Naive thymus-derived CD4-positive, alpha-beta T cell (primary cell): ENCODE measurements at regions not wholly inside any gene's neighbourhood (a gene's known extent, or its start where the extent isn't known, plus 50 kb on each side); places are given as distances from the start of the nearest gene placed in this dataset.

Experiments
- ATAC-seq: fragments of 150-1000 bp; cut with Tn5 transposase; 2 replicates; pipeline ENCODE4 v1.10.0; 2021; ENCODE audit warnings: mild to moderate bottlenecking, moderate library complexity
- CTCF ChIA-PET: fragments of 350-600 bp; sonication (Branson Sonifier 250); formaldehyde crosslinking; loops from one replicate; lab custom pipeline; 2021; ENCODE audit warnings: antibody characterized with exemption; lab: Charles Lee
- POLR2A ChIA-PET: fragments of 350-600 bp; sonication (Branson Sonifier 250); formaldehyde crosslinking; loops from one replicate; lab custom pipeline; 2021; ENCODE audit warnings: antibody characterized with exemption, inconsistent platforms; lab: Charles Lee
- DNase-seq, 9 donors: peaks; one replicate each; pipeline versions ENCODE4 v3.0.0 to v3.0.0-alpha.2; 2020 to 2022; ENCODE audit warnings: mixed read lengths in 1 of 9
- H3K27ac ChIP-seq: one replicate; pipeline ENCODE4 v1.7.0; 2013; ENCODE audit warnings: mild to moderate bottlenecking, low read depth, low read length, moderate library complexity
- H3K27me3 ChIP-seq, 2 donors: one replicate each; pipeline ENCODE4 v1.7.0; 2013; ENCODE audit warnings: low read length in 2 of 2, mild to moderate bottlenecking in 2 of 2, moderate library complexity in 2 of 2; ENCODE audit not compliant: control insufficient read depth in 2 of 2, insufficient read depth in 2 of 2
- H3K36me3 ChIP-seq, 3 experiments: 1 replicate in 2 of 3; 2 replicates in 1 of 3; pipeline ENCODE4 v1.7.0; 2013; ENCODE audit warnings: low read length in 3 of 3, mild to moderate bottlenecking in 3 of 3, moderate library complexity in 1 of 3; ENCODE audit not compliant: insufficient read depth in 3 of 3, control insufficient read depth in 2 of 3
- H3K4me1 ChIP-seq, 2 donors: one replicate each; pipeline ENCODE4 v1.7.0; 2013; ENCODE audit warnings: low read length in 2 of 2, mild to moderate bottlenecking in 2 of 2, moderate library complexity in 1 of 2; ENCODE audit not compliant: control insufficient read depth in 2 of 2, insufficient read depth in 2 of 2
- H3K4me3 ChIP-seq: 2 replicates; pipeline ENCODE4 v1.7.0; 2013; ENCODE audit warnings: mild to moderate bottlenecking, low read length
- H3K9me3 ChIP-seq, 3 experiments: 1 replicate in 2 of 3; 2 replicates in 1 of 3; pipeline ENCODE4 v1.7.0; 2013; ENCODE audit warnings: low read length in 3 of 3; ENCODE audit not compliant: control insufficient read depth in 2 of 3
- H3K27ac Mint-ChIP-seq, 9 donors: one replicate each; pipeline ENCODE4 v1.8.0; 2020 to 2022; ENCODE audit warnings: mixed read lengths in 9 of 9, mild to moderate bottlenecking in 8 of 9, moderate library complexity in 5 of 9, inconsistent platforms in 2 of 9
- H3K27me3 Mint-ChIP-seq, 5 donors: one replicate each; pipeline ENCODE4 v1.8.0; 2021 to 2022; ENCODE audit warnings: mixed read lengths in 5 of 5, mild to moderate bottlenecking in 1 of 5
- H3K36me3 Mint-ChIP-seq, 5 donors: one replicate each; pipeline ENCODE4 v1.8.0; 2020 to 2022; ENCODE audit warnings: mixed read lengths in 5 of 5, mild to moderate bottlenecking in 3 of 5, inconsistent platforms in 1 of 5
- H3K4me1 Mint-ChIP-seq, 7 donors: one replicate each; pipeline ENCODE4 v1.8.0; 2020 to 2022; ENCODE audit warnings: mixed read lengths in 7 of 7, mild to moderate bottlenecking in 3 of 7, inconsistent platforms in 1 of 7
- H3K4me3 Mint-ChIP-seq, 10 donors: one replicate each; pipeline ENCODE4 v1.8.0; 2020 to 2022; ENCODE audit warnings: mild to moderate bottlenecking in 10 of 10, mixed read lengths in 10 of 10, moderate library complexity in 6 of 10, inconsistent platforms in 2 of 10
- H3K9me3 Mint-ChIP-seq, 11 donors: one replicate each; pipeline ENCODE4 v1.8.0; 2020 to 2022; ENCODE audit warnings: mixed read lengths in 11 of 11, mild to moderate bottlenecking in 4 of 11, inconsistent platforms in 1 of 11, moderate library complexity in 1 of 11
- intact Hi-C, 2 donors: fragments of 100-400 bp; cut with micrococcal nuclease; formaldehyde crosslinking; loops; one replicate each; pipeline ENCODE4 v1.15.1; 2023

DNA sequence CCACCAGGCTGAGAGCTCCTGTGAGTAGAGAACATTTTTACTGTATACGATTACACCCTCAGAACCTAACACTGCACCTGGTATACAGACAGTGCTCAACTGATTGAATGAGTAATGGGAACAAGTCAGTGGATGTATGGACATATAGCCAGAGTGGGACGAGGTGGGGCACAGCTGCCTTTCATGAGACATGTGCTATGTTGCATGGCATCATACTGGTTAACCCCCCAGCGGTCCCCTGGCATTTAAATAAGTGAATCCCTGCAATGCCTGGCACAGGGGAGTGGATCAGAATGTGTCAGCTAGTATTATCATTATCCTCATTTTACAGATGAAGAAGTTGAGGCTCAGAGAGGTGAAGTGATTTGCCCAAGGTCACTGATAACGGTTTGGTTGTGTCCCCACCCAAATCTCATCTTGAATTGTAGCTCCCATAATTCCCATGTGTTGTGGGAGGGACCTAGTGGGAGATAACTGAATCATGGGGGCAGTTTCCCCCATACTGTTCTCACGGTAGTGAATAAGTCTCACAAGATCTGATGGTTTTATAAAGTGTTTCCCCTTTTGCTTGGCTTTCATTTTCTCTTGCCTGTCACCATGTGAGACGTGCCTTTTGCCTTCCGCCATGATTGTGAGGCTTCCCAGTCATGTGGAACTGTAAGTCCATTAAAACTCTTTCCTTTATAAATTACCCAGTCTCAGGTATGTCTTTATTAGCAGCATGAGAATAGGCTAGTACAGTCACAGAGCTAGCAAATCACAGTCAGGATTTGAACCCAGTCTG lies 56.0 kb upstream of the ATP2B2 start:
- H3K27me3 ChIP-seq, result no peaks in the 10 kb centered on the region
- peaks cover 0 to 10% (median 3%) of the 10 kb centered on the region in 11 donors for H3K9me3 Mint-ChIP-seq
- intact Hi-C loops, result no loop called here
- no peaks in the 10 kb centered on the region for H3K9me3 ChIP-seq
- no peaks in the 10 kb centered on the region for H3K4me1 ChIP-seq
- H3K4me3 Mint-ChIP-seq, result no peak overlapping the region
- DNase-seq (no peak), ATAC-seq (no peak)
- peaks cover 0 to 5% (median 0%) of the 10 kb centered on the region in 7 donors for H3K4me1 Mint-ChIP-seq
- peaks cover 0 to 3% (median 0%) of the 10 kb centered on the region in 5 donors for H3K36me3 Mint-ChIP-seq
- no peak overlapping the region for H3K27ac Mint-ChIP-seq
- CTCF ChIA-PET, result no interaction called here
- POLR2A ChIA-PET, result no interaction called here
- H3K27ac ChIP-seq, result no peak overlapping the region
- peaks cover 13 to 40% (median 38%) of the 10 kb centered on the region in 5 donors for H3K27me3 Mint-ChIP-seq
- H3K36me3 ChIP-seq, result no peaks in the 10 kb centered on the region
- H3K4me3 ChIP-seq, result no peak overlapping the region

DNA sequence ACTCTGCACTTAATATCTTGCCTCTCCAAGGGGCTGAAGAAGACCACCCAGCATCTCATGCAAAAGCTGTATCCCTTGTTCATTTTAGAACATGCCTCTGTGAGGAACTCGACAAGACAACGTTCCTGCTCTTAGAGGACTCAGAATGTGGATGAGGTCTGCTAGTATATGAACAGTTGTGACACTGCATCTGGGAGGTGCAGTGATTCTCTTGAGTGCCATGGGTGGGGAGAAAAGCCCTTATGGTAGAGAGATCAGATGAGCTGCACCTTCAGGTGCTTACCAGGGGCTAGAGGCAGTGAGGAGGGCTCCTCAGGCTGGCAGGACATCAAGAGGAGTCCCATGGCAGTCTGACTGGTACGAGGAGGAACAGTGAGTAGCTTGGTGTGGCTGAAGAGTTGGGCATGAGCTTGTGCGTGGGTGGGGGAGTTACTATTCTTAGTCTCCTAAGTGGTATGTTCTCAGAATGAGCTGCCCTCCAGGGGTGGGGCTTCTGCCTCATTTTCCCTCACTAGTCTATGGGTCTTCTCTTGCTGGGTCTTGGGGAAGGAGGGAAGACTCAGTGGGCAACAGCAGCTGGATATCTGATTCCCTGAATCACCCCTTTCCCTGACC lies 56.7 kb upstream of the ATP2B2 start:
- H3K27ac ChIP-seq, result no peak overlapping the region
- ChIA-PET CTCF (no interaction called here), POLR2A (no interaction called here)
- no peaks in the 10 kb centered on the region for H3K4me1 ChIP-seq
- peaks cover 13 to 41% (median 38%) of the 10 kb centered on the region in 5 donors for H3K27me3 Mint-ChIP-seq
- no peaks in the 10 kb centered on the region for H3K27me3 ChIP-seq
- H3K36me3 Mint-ChIP-seq, result peaks cover 0 to 3% (median 0%) of the 10 kb centered on the region in 5 donors
- H3K4me3 Mint-ChIP-seq, result no peak overlapping the region
- no peaks in the 10 kb centered on the region for H3K9me3 ChIP-seq
- peaks cover 0 to 10% (median 3%) of the 10 kb centered on the region in 11 donors for H3K9me3 Mint-ChIP-seq
- peaks cover 0 to 5% (median 0%) of the 10 kb centered on the region in 7 donors for H3K4me1 Mint-ChIP-seq
- no peak overlapping the region for H3K4me3 ChIP-seq
- no peak overlapping the region for H3K27ac Mint-ChIP-seq
- ATAC-seq, result no peak
- no peaks in the 10 kb centered on the region for H3K36me3 ChIP-seq
- intact Hi-C loops, result no loop called here
- DNase-seq, result no peak

GRCh38 chr3:10563396-10563795 lies 58.0 kb upstream of the ATP2B2 start:
- ChIA-PET POLR2A (no interaction called here), CTCF (no interaction called here)
- Histone ChIP-seq H3K36me3 (no peaks in the 10 kb centered on the region), H3K9me3 (no peaks in the 10 kb centered on the region), H3K4me1 (no peaks in the 10 kb centered on the region), H3K27me3 (no peaks in the 10 kb centered on the region), H3K27ac (no peak overlapping the region), H3K4me3 (no peak overlapping the region)
- no peak for ATAC-seq
- Mint-ChIP-seq H3K27ac (no peak overlapping the region), H3K36me3 (peaks cover 0 to 3% (median 0%) of the 10 kb centered on the region in 5 donors), H3K4me1 (no peaks in the 10 kb centered on the region), H3K4me3 (no peak overlapping the region), H3K27me3 (peaks cover 13 to 40% (median 38%) of the 10 kb centered on the region in 5 donors), H3K9me3 (peaks cover 0 to 10% (median 3%) of the 10 kb centered on the region in 11 donors)
- no peak for DNase-seq
- intact Hi-C loops, result no loop called here

GRCh38 chr3:10565814-10566213 lies 60.4 kb upstream of the ATP2B2 start:
- Mint-ChIP-seq H3K27me3 (peaks cover 17 to 38% (median 27%) of the 10 kb centered on the region in 5 donors), H3K4me1 (no peaks in the 10 kb centered on the region), H3K36me3 (peaks cover 0 to 3% (median 0%) of the 10 kb centered on the region in 5 donors), H3K4me3 (no peak overlapping the region), H3K9me3 (peaks cover 0 to 10% (median 2%) of the 10 kb centered on the region in 11 donors), H3K27ac (no peak overlapping the region)
- Histone ChIP-seq H3K27me3 (no peaks in the 10 kb centered on the region), H3K4me3 (no peak overlapping the region), H3K4me1 (no peaks in the 10 kb centered on the region), H3K9me3 (no peaks in the 10 kb centered on the region), H3K36me3 (no peaks in the 10 kb centered on the region), H3K27ac (no peak overlapping the region)
- ATAC-seq (no peak), DNase-seq (no peak)
- POLR2A ChIA-PET, result no interaction called here
- intact Hi-C loops, result no loop called here
- CTCF ChIA-PET, result no interaction called here

- intact Hi-C loops, result no loop called here
- Mint-ChIP-seq H3K9me3 (peaks cover 0 to 7% (median 2%) of the 10 kb centered on the region in 11 donors), H3K4me3 (no peak overlapping the region), H3K4me1 (no peaks in the 10 kb centered on the region), H3K27me3 (peaks cover 13 to 34% (median 25%) of the 10 kb centered on the region in 5 donors), H3K36me3 (peaks cover 0 to 3% (median 0%) of the 10 kb centered on the region in 5 donors), H3K27ac (no peak overlapping the region)
- POLR2A ChIA-PET, result no interaction called here
- no peaks in the 10 kb centered on the region for H3K4me1 ChIP-seq
- no peaks in the 10 kb centered on the region for H3K36me3 ChIP-seq
- ATAC-seq, result no peak
- no peak overlapping the region for H3K27ac ChIP-seq
- H3K27me3 ChIP-seq, result no peaks in the 10 kb centered on the region
- H3K9me3 ChIP-seq, result no peaks in the 10 kb centered on the region
- CTCF ChIA-PET, result no interaction called here
- DNase-seq, result no peak
- no peak overlapping the region for H3K4me3 ChIP-seq
These were observed 61.1 kb upstream of the ATP2B2 start for GRCh38 chr3:10566451-10566850.

GRCh38 chr3:10568549-10568948 lies 63.2 kb upstream of the ATP2B2 start:
- Mint-ChIP-seq H3K4me1 (no peaks in the 10 kb centered on the region), H3K27me3 (peaks cover 9 to 32% (median 18%) of the 10 kb centered on the region in 5 donors), H3K27ac (no peak overlapping the region), H3K36me3 (peaks cover 0 to 3% (median 0%) of the 10 kb centered on the region in 5 donors), H3K4me3 (no peak overlapping the region), H3K9me3 (peaks cover 0 to 7% (median 2%) of the 10 kb centered on the region in 11 donors)
- Histone ChIP-seq H3K4me3 (no peak overlapping the region), H3K4me1 (no peaks in the 10 kb centered on the region), H3K27me3 (no peaks in the 10 kb centered on the region), H3K36me3 (no peaks in the 10 kb centered on the region), H3K9me3 (no peaks in the 10 kb centered on the region), H3K27ac (no peak overlapping the region)
- POLR2A ChIA-PET, result no interaction called here
- CTCF ChIA-PET, result no interaction called here
- DNase-seq, result no peak
- no peak for ATAC-seq
- intact Hi-C loops, result no loop called here
